ENCODE measurements at regions not wholly inside any gene's neighbourhood (a gene's known extent, or its start where the extent isn't known, plus 50 kb on each side); places are given as distances from the start of the nearest gene placed in this dataset.

DNA sequence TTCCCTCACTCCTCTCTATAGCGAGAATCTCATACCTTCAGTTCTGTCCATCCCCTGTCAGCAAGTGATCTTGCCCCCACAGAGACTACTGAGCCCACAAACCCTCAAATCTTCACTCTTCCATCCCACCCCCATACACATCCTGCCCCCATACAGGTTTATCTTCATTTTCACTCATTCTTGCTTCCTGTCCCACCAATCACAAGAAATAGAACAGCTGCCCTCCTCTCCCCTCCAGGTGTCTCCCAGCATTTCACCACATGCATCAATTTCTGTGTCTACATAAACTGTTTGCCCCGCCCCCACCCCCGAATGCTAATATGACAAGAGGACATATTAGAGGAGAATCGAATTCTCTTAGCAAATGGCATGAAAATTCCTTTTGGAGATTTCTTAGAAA is 54.9 kb upstream of the CARMIL1 start:
- H3K27ac ChIP-seq, result no peak overlapping the region
- TF ChIP-seq, protein P1, sequence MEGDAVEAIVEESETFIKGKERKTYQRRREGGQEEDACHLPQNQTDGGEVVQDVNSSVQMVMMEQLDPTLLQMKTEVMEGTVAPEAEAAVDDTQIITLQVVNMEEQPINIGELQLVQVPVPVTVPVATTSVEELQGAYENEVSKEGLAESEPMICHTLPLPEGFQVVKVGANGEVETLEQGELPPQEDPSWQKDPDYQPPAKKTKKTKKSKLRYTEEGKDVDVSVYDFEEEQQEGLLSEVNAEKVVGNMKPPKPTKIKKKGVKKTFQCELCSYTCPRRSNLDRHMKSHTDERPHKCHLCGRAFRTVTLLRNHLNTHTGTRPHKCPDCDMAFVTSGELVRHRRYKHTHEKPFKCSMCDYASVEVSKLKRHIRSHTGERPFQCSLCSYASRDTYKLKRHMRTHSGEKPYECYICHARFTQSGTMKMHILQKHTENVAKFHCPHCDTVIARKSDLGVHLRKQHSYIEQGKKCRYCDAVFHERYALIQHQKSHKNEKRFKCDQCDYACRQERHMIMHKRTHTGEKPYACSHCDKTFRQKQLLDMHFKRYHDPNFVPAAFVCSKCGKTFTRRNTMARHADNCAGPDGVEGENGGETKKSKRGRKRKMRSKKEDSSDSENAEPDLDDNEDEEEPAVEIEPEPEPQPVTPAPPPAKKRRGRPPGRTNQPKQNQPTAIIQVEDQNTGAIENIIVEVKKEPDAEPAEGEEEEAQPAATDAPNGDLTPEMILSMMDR (conservative IDR thresholded peaks at IDR 0.05), result no peak
- no peak for TF ChIP-seq ZFX (IDR thresholded peaks at IDR 0.05)

DNA sequence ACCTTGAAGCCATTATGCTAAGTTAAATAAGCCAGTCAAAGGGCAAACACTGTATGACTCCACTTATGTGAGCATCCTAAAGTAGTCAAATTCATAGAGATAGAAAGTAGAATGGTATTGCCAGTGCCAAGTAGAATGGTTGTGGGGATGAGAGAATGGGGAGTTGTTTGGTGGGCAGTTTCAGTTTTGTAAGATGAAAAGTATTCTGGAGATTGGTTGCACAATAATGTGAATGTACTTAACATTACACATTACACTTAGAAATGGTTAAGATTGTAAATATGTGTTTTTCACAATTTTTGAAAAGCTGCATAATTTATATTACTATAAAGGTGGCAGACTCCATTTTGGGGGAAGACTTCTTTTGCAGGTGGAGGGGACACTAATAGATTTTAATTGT is 51.3 kb upstream of the CARMIL1 start:
- no peak overlapping the region for H3K27ac ChIP-seq
- no peak for TF ChIP-seq ZFX (IDR thresholded peaks at IDR 0.05)
- TF ChIP-seq, protein P1 (conservative IDR thresholded peaks at IDR 0.05), result no peak

Data from C4-2B (cell line).